BE2C (cell line): ENCODE measurements at regions not wholly inside any gene's neighbourhood (a gene's known extent, or its start where the extent isn't known, plus 50 kb on each side); places are given as distances from the start of the nearest gene placed in this dataset.
"Not testable (repeated sequence)": the region's sequence is repeated elsewhere in the genome, so short reads cannot be mapped to it uniquely, and the experiment has no call there.

ENCODE experiments used
- DNase-seq: peaks from one replicate; pipeline ENCODE4 v3.0.0-alpha.2; 2020
- H3K27me3 ChIP-seq: fragments of 250-450 bp; sonication (Bioruptor Pico); 2 replicates; pipeline ENCODE4 v1.5.1; 2020; ENCODE audit warnings: mild to moderate bottlenecking
- H3K36me3 ChIP-seq: fragments of 250-450 bp; sonication (Bioruptor Pico); 2 replicates; pipeline ENCODE4 v1.5.1; 2020; ENCODE audit warnings: mild to moderate bottlenecking
- H3K4me1 ChIP-seq: fragments of 250-450 bp; sonication (Bioruptor Pico); 2 replicates; pipeline ENCODE4 v1.5.1; 2020
- H3K4me3 ChIP-seq: 2 replicates; pipeline ENCODE4 v1.5.1; 2011; ENCODE audit warnings: low read depth, low read length
- H3K9me3 ChIP-seq: fragments of 250-450 bp; sonication (Bioruptor Pico); 2 replicates; pipeline ENCODE4 v1.5.1; 2020
- TF ChIP-seq, protein P1 (sequence below): IDR thresholded peaks from 2 replicates; pipeline ENCODE4 v1.5.1; 2012; ENCODE audit warnings: mild to moderate bottlenecking, low read depth, low read length

DNA sequence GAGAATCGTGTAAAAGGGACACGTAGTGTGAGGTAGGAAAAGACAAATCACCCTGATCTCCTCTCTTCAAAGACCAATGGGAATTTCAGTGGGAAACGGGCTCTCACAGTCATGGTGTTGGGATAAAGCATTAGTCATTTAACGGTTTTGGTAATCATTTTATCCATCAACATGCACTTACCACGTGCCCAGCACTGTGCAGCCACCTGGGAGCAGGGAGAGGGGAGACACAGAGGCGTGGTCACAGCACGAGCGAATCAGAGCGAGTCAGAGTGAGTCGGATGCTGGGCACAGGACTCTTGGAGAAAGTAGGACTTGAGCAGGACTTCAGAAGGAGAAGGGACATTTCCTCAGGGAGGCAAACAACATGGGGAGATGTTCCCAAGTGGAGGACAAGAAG is 130.8 kb downstream of the MINAR1 start:
- DNase-seq = no peak
- Histone ChIP-seq H3K9me3 (no peaks in the 10 kb centered on the region; the same call in 1 of the 2 replicates), H3K27me3 (no peaks in the 10 kb centered on the region; the same call in 1 of the 2 replicates), H3K4me3 (peak overlapping the region; percentile 49), H3K36me3 (no peaks in the 10 kb centered on the region), H3K4me1 (peaks cover 8% of the 10 kb centered on the region)
- TF ChIP-seq, protein P1, sequence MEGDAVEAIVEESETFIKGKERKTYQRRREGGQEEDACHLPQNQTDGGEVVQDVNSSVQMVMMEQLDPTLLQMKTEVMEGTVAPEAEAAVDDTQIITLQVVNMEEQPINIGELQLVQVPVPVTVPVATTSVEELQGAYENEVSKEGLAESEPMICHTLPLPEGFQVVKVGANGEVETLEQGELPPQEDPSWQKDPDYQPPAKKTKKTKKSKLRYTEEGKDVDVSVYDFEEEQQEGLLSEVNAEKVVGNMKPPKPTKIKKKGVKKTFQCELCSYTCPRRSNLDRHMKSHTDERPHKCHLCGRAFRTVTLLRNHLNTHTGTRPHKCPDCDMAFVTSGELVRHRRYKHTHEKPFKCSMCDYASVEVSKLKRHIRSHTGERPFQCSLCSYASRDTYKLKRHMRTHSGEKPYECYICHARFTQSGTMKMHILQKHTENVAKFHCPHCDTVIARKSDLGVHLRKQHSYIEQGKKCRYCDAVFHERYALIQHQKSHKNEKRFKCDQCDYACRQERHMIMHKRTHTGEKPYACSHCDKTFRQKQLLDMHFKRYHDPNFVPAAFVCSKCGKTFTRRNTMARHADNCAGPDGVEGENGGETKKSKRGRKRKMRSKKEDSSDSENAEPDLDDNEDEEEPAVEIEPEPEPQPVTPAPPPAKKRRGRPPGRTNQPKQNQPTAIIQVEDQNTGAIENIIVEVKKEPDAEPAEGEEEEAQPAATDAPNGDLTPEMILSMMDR = no peak

- Histone ChIP-seq H3K4me3 (no peak overlapping the region), H3K36me3 (no peaks in the 10 kb centered on the region), H3K9me3 (no peaks in the 10 kb centered on the region; the same call in none of the 2 replicates), H3K4me1 (no peaks in the 10 kb centered on the region), H3K27me3 (peaks cover 10% of the 10 kb centered on the region)
- TF ChIP-seq, protein P1 = no peak
- no peak for DNase-seq
Measured at GRCh38 chr15:79570004-79570403, 137.9 kb downstream of the MINAR1 start.

DNA sequence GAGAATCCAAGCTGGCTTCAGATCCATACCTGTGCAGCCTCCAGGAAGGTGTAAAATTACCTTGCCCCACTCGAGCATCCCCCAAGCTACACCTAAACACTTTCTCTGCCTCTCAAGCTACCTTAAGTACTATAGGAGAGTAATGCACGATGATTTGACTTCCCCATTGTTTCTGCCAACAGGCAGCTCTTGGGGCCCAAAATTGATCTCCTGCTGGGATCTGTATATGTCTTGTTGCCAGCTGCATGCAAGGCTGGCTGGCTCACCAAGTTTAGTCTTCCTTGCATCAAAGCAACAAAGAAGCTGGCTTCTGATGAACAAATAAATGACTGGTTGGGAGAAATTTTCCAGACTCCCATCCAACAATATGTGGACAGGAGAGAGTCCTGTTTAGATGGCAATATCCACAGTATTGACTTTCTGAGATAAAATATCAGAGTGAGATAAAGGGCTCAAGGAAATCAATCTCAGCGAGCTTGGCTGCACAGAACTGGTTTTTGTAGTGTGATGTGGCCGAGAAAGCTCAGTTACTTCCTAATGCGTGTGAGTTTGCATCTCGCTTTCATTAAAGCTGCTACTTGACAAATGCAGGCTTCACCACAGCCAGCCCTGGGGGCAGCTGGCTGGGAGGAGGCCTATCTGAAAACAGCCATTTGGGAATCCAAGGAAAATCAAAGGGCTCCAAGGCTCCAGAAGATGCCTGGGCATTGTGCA is 140.7 kb downstream of the MINAR1 start:
- peaks cover 18% of the 10 kb centered on the region for H3K27me3 ChIP-seq
- no peaks in the 10 kb centered on the region for H3K36me3 ChIP-seq
- DNase-seq = no peak
- no peak overlapping the region for H3K4me3 ChIP-seq
- H3K9me3 ChIP-seq = no peaks in the 10 kb centered on the region; the same call in 1 of the 2 replicates
- TF ChIP-seq, protein P1 = no peak
- H3K4me1 ChIP-seq = no peaks in the 10 kb centered on the region

DNA sequence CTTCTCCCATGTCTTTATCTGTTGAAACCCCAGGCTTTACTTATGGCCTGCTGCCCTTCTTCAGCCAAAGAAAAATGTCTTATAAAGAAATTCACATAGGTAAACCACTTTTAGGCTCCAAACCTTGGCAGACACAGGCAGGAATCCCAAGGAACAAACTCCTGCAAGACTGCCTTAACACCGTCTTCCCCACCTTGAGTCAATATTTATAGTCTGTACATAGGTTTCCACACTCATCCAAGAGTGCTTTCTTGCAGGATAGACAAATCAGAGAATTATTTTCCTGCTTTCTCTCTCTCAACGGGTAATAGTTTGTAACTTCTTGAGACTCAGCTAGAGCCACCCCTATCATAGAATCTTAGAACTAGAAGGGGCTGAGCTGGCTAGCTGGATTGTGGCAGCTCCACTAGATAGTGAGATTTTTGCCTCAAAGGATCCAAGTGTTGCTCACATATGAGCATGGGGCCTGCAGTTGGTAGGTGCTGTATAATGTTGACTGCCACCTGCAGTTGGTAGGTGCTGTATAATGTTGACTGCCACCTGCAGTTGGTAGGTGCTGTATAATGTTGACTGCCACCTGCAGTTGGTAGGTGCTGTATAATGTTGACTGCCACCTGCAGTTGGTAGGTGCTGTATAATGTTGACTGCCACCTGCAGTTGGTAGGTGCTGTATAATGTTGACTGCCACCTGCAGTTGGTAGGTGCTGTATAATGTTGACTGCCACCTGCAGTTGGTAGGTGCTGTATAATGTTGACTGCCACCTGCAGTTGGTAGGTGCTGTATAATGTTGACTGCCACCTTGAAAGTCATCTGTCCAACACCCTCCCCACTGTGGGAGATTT is 142.5 kb downstream of the MINAR1 start:
- not testable (repeated sequence) for H3K9me3 ChIP-seq, H3K4me1 ChIP-seq, DNase-seq, H3K4me3 ChIP-seq, H3K36me3 ChIP-seq
- H3K27me3 ChIP-seq = peaks cover 28% of the 10 kb centered on the region

DNA sequence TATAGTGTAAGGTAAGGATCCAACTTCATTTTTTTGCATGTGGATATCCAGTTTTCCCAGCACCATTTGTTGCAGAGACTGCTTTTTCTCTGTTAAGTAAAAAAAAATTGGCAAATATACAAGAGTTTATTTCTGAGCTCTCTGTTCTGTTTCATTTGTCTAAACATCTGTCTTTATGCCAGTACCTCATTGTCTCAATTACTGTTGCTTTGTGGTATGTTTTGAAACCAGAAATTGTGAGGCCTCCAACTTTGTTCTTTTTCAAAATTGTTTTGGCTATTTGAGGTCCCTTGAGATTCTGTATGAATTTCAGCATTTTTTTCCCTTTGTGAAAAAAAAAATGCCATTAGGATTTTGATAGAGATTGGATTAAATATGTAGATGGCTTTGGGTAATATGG is 150.5 kb downstream of the MINAR1 start:
- H3K4me3 ChIP-seq = no peak overlapping the region
- TF ChIP-seq, protein P1 = no peak

DNA sequence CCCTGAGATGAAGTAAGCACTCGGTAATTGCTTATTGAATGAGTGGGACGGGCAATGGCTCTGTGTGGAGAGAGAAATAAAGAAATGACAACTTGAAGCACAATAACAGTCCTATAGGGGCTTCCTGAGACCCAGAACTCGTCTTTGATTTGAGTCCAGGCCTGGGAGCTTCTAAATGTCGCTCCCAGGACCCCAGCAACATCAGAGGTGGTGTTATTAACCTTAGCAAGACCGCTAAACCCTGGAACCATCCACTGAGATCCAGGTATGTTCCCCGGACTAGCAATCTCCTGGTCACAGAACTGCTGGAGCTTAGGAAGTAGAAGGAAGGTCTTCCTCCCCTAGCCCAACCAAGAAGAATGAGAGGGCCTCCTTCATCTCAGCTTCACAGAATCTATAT is 160.0 kb downstream of the MINAR1 start:
- Histone ChIP-seq H3K9me3 (no peaks in the 10 kb centered on the region), H3K36me3 (no peaks in the 10 kb centered on the region), H3K27me3 (no peaks in the 10 kb centered on the region; the same call in 1 of the 2 replicates), H3K4me3 (no peak overlapping the region), H3K4me1 (no peaks in the 10 kb centered on the region)
- TF ChIP-seq, protein P1 = no peak
- DNase-seq = no peak

More for the DNA sequence above, 150.5 kb downstream of the MINAR1 start:
- no peaks in the 10 kb centered on the region for H3K9me3 ChIP-seq
- no peaks in the 10 kb centered on the region for H3K4me1 ChIP-seq
- peaks cover 17% of the 10 kb centered on the region for H3K27me3 ChIP-seq
- no peak for DNase-seq
- no peaks in the 10 kb centered on the region for H3K36me3 ChIP-seq
